ENCODE measurements at regions not wholly inside any gene's neighbourhood (a gene's known extent, or its start where the extent isn't known, plus 50 kb on each side); places are given as distances from the start of the nearest gene placed in this dataset.

DNA sequence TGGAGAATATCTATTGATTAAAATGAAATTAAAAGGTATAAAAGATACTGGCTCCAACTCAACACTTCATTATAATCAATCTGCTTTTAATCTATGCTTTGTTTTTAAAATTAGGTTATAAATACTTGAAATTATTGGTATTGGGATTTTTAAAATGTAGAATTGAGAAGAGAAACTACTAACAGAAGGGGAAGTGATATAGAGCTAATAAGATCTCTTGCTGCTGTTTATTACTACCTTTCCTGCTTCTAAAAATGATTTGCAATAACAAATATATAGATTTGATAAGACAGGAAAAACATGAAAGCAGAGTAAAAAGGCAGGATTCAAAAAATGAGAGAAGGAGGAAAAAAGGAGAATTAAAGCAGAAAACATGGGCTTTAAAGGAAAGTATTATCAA is 209.3 kb upstream of the NREP start:
- H3K36me3 ChIP-seq: no peaks in the 10 kb centered on the region
- no peak for DNase-seq (ENCODE audit: low spot score)
- no peaks in the 10 kb centered on the region for H3K4me1 ChIP-seq (replicated peaks)
- H3K9me3 ChIP-seq: no peaks in the 10 kb centered on the region
- TF ChIP-seq, protein P1, sequence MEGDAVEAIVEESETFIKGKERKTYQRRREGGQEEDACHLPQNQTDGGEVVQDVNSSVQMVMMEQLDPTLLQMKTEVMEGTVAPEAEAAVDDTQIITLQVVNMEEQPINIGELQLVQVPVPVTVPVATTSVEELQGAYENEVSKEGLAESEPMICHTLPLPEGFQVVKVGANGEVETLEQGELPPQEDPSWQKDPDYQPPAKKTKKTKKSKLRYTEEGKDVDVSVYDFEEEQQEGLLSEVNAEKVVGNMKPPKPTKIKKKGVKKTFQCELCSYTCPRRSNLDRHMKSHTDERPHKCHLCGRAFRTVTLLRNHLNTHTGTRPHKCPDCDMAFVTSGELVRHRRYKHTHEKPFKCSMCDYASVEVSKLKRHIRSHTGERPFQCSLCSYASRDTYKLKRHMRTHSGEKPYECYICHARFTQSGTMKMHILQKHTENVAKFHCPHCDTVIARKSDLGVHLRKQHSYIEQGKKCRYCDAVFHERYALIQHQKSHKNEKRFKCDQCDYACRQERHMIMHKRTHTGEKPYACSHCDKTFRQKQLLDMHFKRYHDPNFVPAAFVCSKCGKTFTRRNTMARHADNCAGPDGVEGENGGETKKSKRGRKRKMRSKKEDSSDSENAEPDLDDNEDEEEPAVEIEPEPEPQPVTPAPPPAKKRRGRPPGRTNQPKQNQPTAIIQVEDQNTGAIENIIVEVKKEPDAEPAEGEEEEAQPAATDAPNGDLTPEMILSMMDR (IDR thresholded peaks at IDR 0.05): no peak
- TF ChIP-seq POLR2A (IDR thresholded peaks at IDR 0.05): no peak
- no peak for TF ChIP-seq POLR2AphosphoS5 (IDR thresholded peaks at IDR 0.05)
- intact Hi-C loops (cut with DNase I): no loop called here
- H3K27me3 ChIP-seq (replicated peaks; ENCODE audit: insufficient read depth): no peaks in the 10 kb centered on the region
- no peak overlapping the region for H3K4me3 ChIP-seq
- H3K27ac ChIP-seq: no peak overlapping the region

DNA sequence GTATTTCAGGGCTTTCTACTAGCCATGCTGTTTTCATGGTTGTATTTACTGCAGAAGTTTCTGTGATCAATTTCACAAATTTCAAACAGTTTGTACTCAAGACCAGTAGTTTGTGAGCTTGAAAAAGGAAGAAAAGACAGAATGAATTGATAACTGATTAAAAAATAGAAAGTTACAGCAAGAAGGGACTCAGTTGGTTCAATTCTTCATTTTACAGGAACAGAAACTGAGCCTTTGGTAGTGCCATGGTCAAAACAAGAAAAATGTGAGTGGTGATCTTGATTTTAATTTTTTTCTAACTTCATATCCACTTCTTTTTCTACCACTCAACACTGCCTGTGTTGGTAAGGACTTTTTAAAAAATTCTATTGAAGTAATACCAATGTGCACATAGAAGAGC is 206.6 kb upstream of the NREP start:
- DNase-seq (ENCODE audit: low spot score): no peak
- H3K4me1 ChIP-seq (replicated peaks): no peaks in the 10 kb centered on the region
- intact Hi-C loops (cut with DNase I): no loop called here
- no peak overlapping the region for H3K27ac ChIP-seq
- TF ChIP-seq POLR2AphosphoS5 (IDR thresholded peaks at IDR 0.05): no peak
- TF ChIP-seq, protein P1 (IDR thresholded peaks at IDR 0.05): no peak
- no peak for TF ChIP-seq POLR2A (IDR thresholded peaks at IDR 0.05)
- H3K4me3 ChIP-seq: no peak overlapping the region
- H3K9me3 ChIP-seq: no peaks in the 10 kb centered on the region
- H3K27me3 ChIP-seq (replicated peaks; ENCODE audit: insufficient read depth): no peaks in the 10 kb centered on the region
- H3K36me3 ChIP-seq: no peaks in the 10 kb centered on the region

DNA sequence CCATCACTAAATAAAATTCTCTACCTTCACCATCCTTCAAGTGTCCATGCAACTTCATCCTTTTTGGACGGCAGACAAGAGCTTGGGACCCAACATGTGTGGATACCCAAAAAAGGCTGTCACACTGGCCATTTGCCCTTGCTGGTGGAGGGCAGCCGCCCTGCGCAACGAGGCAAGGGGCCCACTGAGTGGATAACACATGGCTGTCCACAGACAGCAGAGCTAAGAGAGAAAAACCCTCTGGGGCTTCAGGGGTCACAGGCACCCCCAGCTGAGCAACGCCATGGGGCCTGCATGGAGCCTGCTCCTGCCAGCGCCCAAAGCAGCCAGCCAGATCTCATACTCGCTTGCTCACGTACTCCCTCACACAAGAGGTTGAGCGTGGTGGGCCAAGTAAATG is 205.9 kb upstream of the NREP start:
- TF ChIP-seq POLR2A (IDR thresholded peaks at IDR 0.05) (no peak), POLR2AphosphoS5 (IDR thresholded peaks at IDR 0.05) (no peak)
- TF ChIP-seq, protein P1 (IDR thresholded peaks at IDR 0.05): no peak
- H3K4me3 ChIP-seq: no peak overlapping the region
- DNase-seq (ENCODE audit: low spot score): no peak
- no peaks in the 10 kb centered on the region for H3K9me3 ChIP-seq
- H3K36me3 ChIP-seq: no peaks in the 10 kb centered on the region
- intact Hi-C loops (cut with DNase I): no loop called here
- H3K27ac ChIP-seq: no peak overlapping the region
- H3K4me1 ChIP-seq (replicated peaks): no peaks in the 10 kb centered on the region
- H3K27me3 ChIP-seq (replicated peaks; ENCODE audit: insufficient read depth): no peaks in the 10 kb centered on the region
- 94% methylated on average over 9 of the region's 9 CpGs for WGBS

DNA sequence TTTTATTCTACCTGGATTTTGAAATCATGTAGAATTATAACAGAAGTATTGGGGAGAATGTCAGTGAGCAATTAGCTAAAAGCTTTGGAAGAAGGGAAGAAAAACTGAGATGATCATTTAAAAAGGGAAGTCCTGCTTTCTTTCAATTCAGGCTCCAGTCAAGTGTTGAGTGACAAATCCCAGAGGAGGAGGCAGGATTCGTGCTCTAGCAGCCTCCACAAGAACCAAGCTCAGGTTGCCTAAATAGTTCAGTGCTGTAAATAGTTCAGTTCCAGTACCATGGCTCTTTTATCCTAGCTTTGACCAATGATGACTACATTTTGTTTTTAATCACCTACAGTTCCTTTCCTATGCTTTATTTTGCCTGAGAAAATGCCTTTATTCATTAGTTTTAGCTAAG is 204.9 kb upstream of the NREP start:
- intact Hi-C loops (cut with DNase I): no loop called here
- TF ChIP-seq POLR2AphosphoS5 (IDR thresholded peaks at IDR 0.05) (no peak), POLR2A (IDR thresholded peaks at IDR 0.05) (no peak)
- TF ChIP-seq, protein P1 (IDR thresholded peaks at IDR 0.05): no peak
- Histone ChIP-seq H3K36me3 (no peaks in the 10 kb centered on the region), H3K27me3 (replicated peaks; ENCODE audit: insufficient read depth) (no peaks in the 10 kb centered on the region), H3K9me3 (no peaks in the 10 kb centered on the region), H3K4me3 (no peak overlapping the region), H3K4me1 (replicated peaks) (no peaks in the 10 kb centered on the region), H3K27ac (no peak overlapping the region)
- no peak for DNase-seq (ENCODE audit: low spot score)
- 67% methylated on average over 1 of the region's 1 CpG for WGBS

DNA sequence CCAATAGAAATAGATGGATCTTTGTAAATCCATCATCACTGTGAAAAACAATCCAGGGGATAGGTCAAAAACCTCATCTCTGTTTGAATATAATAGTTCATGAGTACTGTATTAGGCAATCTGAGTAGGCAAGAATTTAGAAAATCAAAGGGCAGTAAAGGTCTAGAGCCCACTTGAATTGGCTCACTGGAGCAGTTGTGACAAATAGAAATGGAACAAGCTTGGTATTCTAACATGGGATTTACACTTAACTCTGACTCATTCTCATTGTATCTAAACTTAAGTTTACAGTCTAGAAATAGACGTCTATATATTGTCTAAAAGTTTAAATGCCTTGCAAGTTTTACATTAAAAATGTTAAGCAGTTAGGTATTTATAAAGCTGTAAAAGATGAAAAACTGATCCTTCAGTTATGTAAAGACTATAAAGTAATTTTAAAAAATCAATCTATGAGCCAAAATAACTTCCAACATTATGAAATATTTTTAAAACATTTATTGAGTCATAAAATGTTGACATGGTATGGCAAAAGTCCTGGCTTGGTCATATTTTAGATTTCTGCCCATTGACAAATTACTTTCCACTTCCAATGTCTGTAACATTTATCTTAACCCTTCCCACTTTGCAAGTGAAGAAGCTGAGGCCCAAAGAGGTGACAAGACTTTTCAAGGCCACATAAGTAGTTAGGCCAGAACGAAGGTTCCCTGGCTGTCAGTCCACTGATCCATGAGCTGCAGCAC is 203.7 kb upstream of the NREP start:
- WGBS: 32% methylated on average over 2 of the region's 2 CpGs
- no peaks in the 10 kb centered on the region for H3K4me1 ChIP-seq (replicated peaks)
- no peaks in the 10 kb centered on the region for H3K9me3 ChIP-seq
- intact Hi-C loops (cut with DNase I): no loop called here
- H3K27ac ChIP-seq: no peak overlapping the region
- H3K27me3 ChIP-seq (replicated peaks; ENCODE audit: insufficient read depth): no peaks in the 10 kb centered on the region
- H3K36me3 ChIP-seq: no peaks in the 10 kb centered on the region
- DNase-seq (ENCODE audit: low spot score): no peak
- no peak overlapping the region for H3K4me3 ChIP-seq
- TF ChIP-seq POLR2AphosphoS5 (IDR thresholded peaks at IDR 0.05) (no peak), POLR2A (IDR thresholded peaks at IDR 0.05) (no peak)
- TF ChIP-seq, protein P1 (IDR thresholded peaks at IDR 0.05): no peak

Data from prostate gland (tissue), 2 donors.